ENCODE measurements at regions not wholly inside any gene's neighbourhood (a gene's known extent, or its start where the extent isn't known, plus 50 kb on each side); places are given as distances from the start of the nearest gene placed in this dataset.

GRCh38 chr18:60552948-60553347 lies 180.4 kb upstream of the MC4R start:
- no peak for ATAC-seq
- DNase-seq (ENCODE audit: low spot score): no peak

GRCh38 chr18:60554967-60555366 lies 182.4 kb upstream of the MC4R start:
- no peak for DNase-seq (ENCODE audit: low spot score)
- no peak for ATAC-seq

GRCh38 chr18:60555625-60556024 lies 183.1 kb upstream of the MC4R start:
- DNase-seq (ENCODE audit: low spot score) (no peak), ATAC-seq (no peak)

- ATAC-seq (no peak), DNase-seq (ENCODE audit: low spot score) (no peak)
Observed at GRCh38 chr18:60556326-60556725, 183.8 kb upstream of the MC4R start.

- ATAC-seq (no peak), DNase-seq (ENCODE audit: low spot score) (no peak)
Observed at GRCh38 chr18:60560071-60560470, 187.5 kb upstream of the MC4R start.

- DNase-seq (ENCODE audit: low spot score): no peak
- ATAC-seq: no peak
Observed at GRCh38 chr18:60563082-60563481, 190.5 kb upstream of the MC4R start.

GRCh38 chr18:60568220-60568619 lies 195.6 kb upstream of the MC4R start:
- DNase-seq (ENCODE audit: low spot score): no peak
- ATAC-seq: no peak

- DNase-seq (ENCODE audit: low spot score): no peak
- no peak for ATAC-seq
Observed at GRCh38 chr18:60570172-60570571, 197.6 kb upstream of the MC4R start.

- ATAC-seq: no peak
- no peak for DNase-seq (ENCODE audit: low spot score)
Observed at GRCh38 chr18:60577457-60577856, 204.9 kb upstream of the MC4R start.

- no peak for DNase-seq (ENCODE audit: low spot score)
- ATAC-seq: no peak
Observed at GRCh38 chr18:60585670-60586069, 213.1 kb upstream of the MC4R start.

GRCh38 chr18:60593249-60593648 lies 220.7 kb upstream of the MC4R start:
- DNase-seq (ENCODE audit: low spot score) (no peak), ATAC-seq (no peak)

GRCh38 chr18:60596928-60597327 lies 224.4 kb upstream of the MC4R start:
- ATAC-seq (no peak), DNase-seq (ENCODE audit: low spot score) (no peak)

- DNase-seq (ENCODE audit: low spot score) (no peak), ATAC-seq (no peak)
Observed at GRCh38 chr18:60599267-60599666, 226.7 kb upstream of the MC4R start.

- DNase-seq (ENCODE audit: low spot score): no peak
- ATAC-seq: no peak
Observed at GRCh38 chr18:60599995-60600394, 227.4 kb upstream of the MC4R start.

GRCh38 chr18:60601249-60601648 lies 228.7 kb upstream of the MC4R start:
- no peak for ATAC-seq
- no peak for DNase-seq (ENCODE audit: low spot score)

GRCh38 chr18:60623331-60623730 lies 250.8 kb upstream of the MC4R start:
- no peak for DNase-seq (ENCODE audit: low spot score)
- no peak for ATAC-seq

GRCh38 chr18:60624207-60624606 lies 251.6 kb upstream of the MC4R start:
- ATAC-seq (no peak), DNase-seq (ENCODE audit: low spot score) (no peak)

GRCh38 chr18:60639836-60640235 lies 267.3 kb upstream of the MC4R start:
- DNase-seq (ENCODE audit: low spot score): no peak
- no peak for ATAC-seq

- ATAC-seq: no peak
- no peak for DNase-seq (ENCODE audit: low spot score)
Observed at GRCh38 chr18:60643009-60643408, 270.4 kb upstream of the MC4R start.

GRCh38 chr18:60646725-60647124 lies 274.1 kb upstream of the MC4R start:
- no peak for DNase-seq (ENCODE audit: low spot score)
- ATAC-seq: no peak

GRCh38 chr18:60649107-60649506 lies 276.5 kb upstream of the MC4R start:
- DNase-seq (ENCODE audit: low spot score) (no peak), ATAC-seq (no peak)

- no peak for DNase-seq (ENCODE audit: low spot score)
- ATAC-seq: no peak
Observed at GRCh38 chr18:60649842-60650536, 277.4 kb upstream of the MC4R start.

- ATAC-seq (no peak), DNase-seq (ENCODE audit: low spot score) (no peak)
Observed at GRCh38 chr18:60654298-60654697, 281.7 kb upstream of the MC4R start.
